K562 (cell line): ENCODE measurements at regions not wholly inside any gene's neighbourhood (a gene's known extent, or its start where the extent isn't known, plus 50 kb on each side); places are given as distances from the start of the nearest gene placed in this dataset.

ENCODE experiments used
- ATAC-seq: fragments of 200-7000 bp; cut with Tn5 transposase; 3 replicates; pipeline ENCODE4 v1.9.1; 2020; ENCODE audit warnings: moderate library complexity
- BruUV-seq: library from RNA; stranded (reverse); fragments of 400-500 nt; replicated peaks from 2 replicates; lab custom pipeline; 2021; lab: Mats Ljungman, UMichigan
- CTCF ChIA-PET: fragments of 300-600 bp; formaldehyde crosslinking; extraction: SDS; loops from one replicate; lab custom pipeline; 2021; ENCODE audit warnings: low intra/inter-chr PET ratio; lab: Yijun Ruan, JAX
- POLR2A ChIA-PET: fragments of 300-600, 350-650 bp; sonication (Branson Sonifier 250); formaldehyde crosslinking; extraction: SDS; loops from one replicate; lab custom pipeline; 2021; ENCODE audit warnings: antibody characterized with exemption, inconsistent platforms; lab: Yijun Ruan, JAX
- DNase-seq, 4 experiments: peaks; one replicate each; pipeline versions ENCODE4 v3.0.0 to v3.0.0-alpha.2; 2011 to 2018; ENCODE audit warnings: low spot score in 3 of 4, mixed read lengths in 3 of 4; ENCODE audit errors: extremely low read depth in 1 of 4
- FAIRE-seq: peaks from 2 replicates; lab custom pipeline; 2011; peaks lifted over from hg19 to GRCh38; lab: Jason Lieb, UNC
- H2AFZ ChIP-seq: 2 replicates; pipeline ENCODE4 v1.6.0; 2011; ENCODE audit warnings: low read depth, low read length, control low read depth, inconsistent platforms
- H3K27ac ChIP-seq: fragments of 200-600 bp; 3 replicates; pipeline ENCODE4 v1.8.0; 2011; ENCODE audit warnings: low read depth, mild to moderate bottlenecking, control low read depth, inconsistent platforms, low read length, moderate library complexity, mixed read lengths; ENCODE audit errors: extremely low read depth
- H3K27me3 ChIP-seq, 2 experiments: fragments of 300-600 bp in 1 of 2; 2 replicates in 1 of 2; 3 replicates in 1 of 2; pipeline versions ENCODE4 v1.6.0 to v1.8.0; 2011; ENCODE audit warnings: inconsistent platforms in 2 of 2, low read length in 2 of 2, mild to moderate bottlenecking in 1 of 2, mixed read lengths in 1 of 2, moderate library complexity in 1 of 2; ENCODE audit not compliant: control insufficient read depth in 2 of 2, insufficient read depth in 2 of 2
- H3K36me3 ChIP-seq: fragments of 300-600 bp; 3 replicates; pipeline ENCODE4 v1.8.0; 2011; ENCODE audit warnings: mild to moderate bottlenecking, low read length, inconsistent platforms; ENCODE audit not compliant: control insufficient read depth, insufficient read depth
- H3K4me1 ChIP-seq, 2 experiments: fragments of 200-600 bp in 1 of 2; replicated peaks in 1 of 2; 2 replicates in 1 of 2; 3 replicates in 1 of 2; pipeline versions ENCODE4 v1.5.1 to v1.8.0; 2011; ENCODE audit warnings: inconsistent platforms in 2 of 2, low read length in 2 of 2, mild to moderate bottlenecking in 1 of 2, mixed read lengths in 1 of 2, moderate library complexity in 1 of 2; ENCODE audit not compliant: control insufficient read depth in 2 of 2, insufficient read depth in 2 of 2
- H3K4me2 ChIP-seq: 2 replicates; pipeline ENCODE4 v1.6.1; 2011; ENCODE audit warnings: low read length, control low read depth, inconsistent platforms, mixed read lengths; ENCODE audit not compliant: insufficient read depth
- H3K4me3 ChIP-seq: fragments of 200-600 bp; sonication (generic), shearing (Covaris generic); 2 replicates; pipeline ENCODE4 v1.5.1; 2016; ENCODE audit warnings: control low read depth, inconsistent platforms
- H3K79me2 ChIP-seq: fragments of 200-600 bp; 3 replicates; pipeline ENCODE4 v1.8.0; 2011; ENCODE audit warnings: low read length, inconsistent platforms; ENCODE audit not compliant: control insufficient read depth, insufficient read depth
- H3K9ac ChIP-seq, 2 experiments: 2 replicates each; pipeline versions ENCODE4 v1.6.0 to v1.6.1; 2011; ENCODE audit warnings: low read depth in 2 of 2, low read length in 2 of 2, control low read depth in 1 of 2, inconsistent platforms in 1 of 2, mild to moderate bottlenecking in 1 of 2, mixed read lengths in 1 of 2; ENCODE audit not compliant: insufficient read depth in 1 of 2
- H3K9me1 ChIP-seq: one replicate; pipeline ENCODE4 v1.6.0; 2011; ENCODE audit warnings: inconsistent platforms, mild to moderate bottlenecking, low read length, moderate library complexity; ENCODE audit not compliant: control insufficient read depth, insufficient read depth
- H3K9me3 ChIP-seq: replicated peaks from 2 replicates; pipeline ENCODE4 v1.5.1; 2011; ENCODE audit warnings: low read depth, low read length, inconsistent platforms; ENCODE audit not compliant: control insufficient read depth, insufficient read depth
- H4K20me1 ChIP-seq: replicated peaks from 2 replicates; pipeline ENCODE4 v1.6.1; 2011; ENCODE audit warnings: low read length, inconsistent platforms, mixed read lengths; ENCODE audit not compliant: control insufficient read depth, insufficient read depth
- ADNP ChIP-seq: fragments of 200-800 bp; sonication (Bioruptor generic); IDR thresholded peaks from 2 replicates; pipeline ENCODE4 v1.6.1; 2016; ENCODE audit warnings: missing genetic modification characterization, missing compliant biosample characterization
- CXXC5 ChIP-seq: fragments of 250-450 bp; sonication (Bioruptor Pico); IDR thresholded peaks from 2 replicates; pipeline ENCODE4 v1.8.0; 2022; ENCODE audit warnings: inconsistent platforms, mild to moderate bottlenecking, moderate library complexity
- EHMT2 ChIP-seq: fragments of 450-650 bp; IDR thresholded peaks from 2 replicates; pipeline ENCODE4 v1.6.1; 2018; ENCODE audit warnings: antibody characterized with exemption
- KAT8 ChIP-seq: fragments of 450-650 bp; IDR thresholded peaks from 2 replicates; pipeline ENCODE4 v1.6.1; 2016; ENCODE audit warnings: low read depth, mild to moderate bottlenecking
- NCOA1 ChIP-seq: fragments of 450-650 bp; IDR thresholded peaks from 2 replicates; pipeline ENCODE4 v1.6.1; 2016; ENCODE audit warnings: low read depth
- RB1 ChIP-seq: fragments of 450-650 bp; IDR thresholded peaks from 2 replicates; pipeline ENCODE4 v1.6.1; 2017; ENCODE audit warnings: low read depth, mild to moderate bottlenecking
- SIX5 ChIP-seq, 2 experiments: IDR thresholded peaks; 2 replicates each; pipeline ENCODE4 v1.6.1; 2011; ENCODE audit warnings: low read length in 2 of 2, borderline replicate concordance in 1 of 2, low read depth in 1 of 2, mild to moderate bottlenecking in 1 of 2, moderate library complexity in 1 of 2; ENCODE audit not compliant: insufficient read depth in 1 of 2
- TCFL5 ChIP-seq: fragments of 250-450 bp; sonication (Bioruptor Pico); conservative IDR thresholded peaks from 2 replicates; pipeline ENCODE4 v1.6.1; 2021; ENCODE audit warnings: mild to moderate bottlenecking, moderate library complexity, matching md5 sums
- TEAD4 ChIP-seq, 2 experiments: sonication (generic) in 1 of 2; formaldehyde crosslinking in 1 of 2; IDR thresholded peaks; 2 replicates each; pipeline versions ENCODE4 v1.6.1 to v1.8.0; 2012 to 2022; ENCODE audit warnings: borderline replicate concordance in 1 of 2, inconsistent platforms in 1 of 2, low read length in 1 of 2, mild to moderate bottlenecking in 1 of 2, missing genetic modification reagents in 1 of 2
- TRIM24 ChIP-seq, 2 experiments: fragments of 450-650 bp; IDR thresholded peaks; 2 replicates each; pipeline ENCODE4 v1.6.1; 2016
- XRCC5 ChIP-seq: fragments of 200-400 bp; formaldehyde crosslinking; IDR thresholded peaks from 2 replicates; pipeline ENCODE4 v1.6.1; 2017; ENCODE audit warnings: low read depth, mild to moderate bottlenecking, low read length
- ZBTB8A ChIP-seq: fragments of 450-650 bp; IDR thresholded peaks from 2 replicates; pipeline ENCODE4 v1.6.1; 2018; ENCODE audit warnings: mild to moderate bottlenecking, moderate library complexity; ENCODE audit not compliant: partially characterized antibody
- ZNF133 ChIP-seq: fragments of 250-450 bp; sonication (Bioruptor Pico); IDR thresholded peaks from 2 replicates; pipeline ENCODE4 v1.4.0; 2020; ENCODE audit warnings: mild to moderate bottlenecking
- ZNF165 ChIP-seq: fragments of 250-450 bp; sonication (Bioruptor Pico); IDR thresholded peaks from 2 replicates; pipeline ENCODE4 v1.4.0; 2020; ENCODE audit warnings: borderline replicate concordance
- WGBS: fragments of 100-300 bp; shearing (Covaris generic); methylation state at CpG from one replicate; pipeline ENCODE4 v1.1.6; 2016; ENCODE audit warnings: low coverage, mixed read lengths; ENCODE audit not compliant: insufficient coverage; ENCODE audit errors: missing lambda C conversion rate; 5-methylcytosine and 5-hydroxymethylcytosine counted together
- in situ Hi-C: fragments of 300-500 bp; cut with MboI; formaldehyde crosslinking; loops from 4 replicates; pipeline ENCODE4 v1.15.0; 2018; ENCODE audit warnings: inconsistent platforms, mixed read lengths
- intact Hi-C: fragments of 100-400 bp; cut with micrococcal nuclease; formaldehyde crosslinking; loops from 2 replicates; pipeline ENCODE4 v1.14.2; 2022
- TF ChIP-seq, protein P1 (sequence below): fragments of 450-650 bp; IDR thresholded peaks from 2 replicates; pipeline ENCODE4 v1.7.0; 2016; ENCODE audit warnings: borderline replicate concordance
- TF ChIP-seq, protein P2 (sequence below): fragments of 250-450 bp; sonication (Bioruptor Pico); IDR thresholded peaks from 2 replicates; pipeline ENCODE4 v1.8.0; 2022; ENCODE audit warnings: moderate library complexity, mild to moderate bottlenecking, inconsistent platforms
- TF ChIP-seq, protein P3 (sequence below): fragments of 450-650 bp; conservative IDR thresholded peaks from 2 replicates; pipeline ENCODE4 v1.6.1; 2016; ENCODE audit warnings: missing genetic modification characterization, low read depth, mild to moderate bottlenecking, missing compliant biosample characterization, moderate library complexity
- TF ChIP-seq, protein P4 (sequence below): fragments of 450-650 bp; formaldehyde crosslinking; IDR thresholded peaks from 2 replicates; pipeline ENCODE4 v1.4.0; 2022; ENCODE audit warnings: missing genetic modification characterization

- H3K79me2 ChIP-seq: no peaks in the 10 kb centered on the region
- H3K27ac ChIP-seq: no peak overlapping the region
- no peaks in the 10 kb centered on the region; the same call in 1 of the 2 replicates for H4K20me1 ChIP-seq
- no peak overlapping the region for H3K4me3 ChIP-seq
- H3K36me3 ChIP-seq: no peaks in the 10 kb centered on the region
- no peak overlapping the region for H3K4me2 ChIP-seq
- H3K9me1 ChIP-seq: no peaks in the 10 kb centered on the region
- ATAC-seq: no peak
- WGBS: 0% methylated on average over 1 of the region's 1 CpG
- H3K27me3 ChIP-seq: no peaks in the 10 kb centered on the region; a peak in 1 of 5 replicates
- no peak for DNase-seq
- no peak overlapping the region for H2AFZ ChIP-seq
- H3K9ac ChIP-seq: no peak overlapping the region
- in situ Hi-C loops (no loop called here), intact Hi-C loops (loop anchor here (10.0 kb wide), 2 partner anchors 232 to 342 kb away; no protein-coding TSS in a partner anchor)
- no TSS peak for BruUV-seq
- no peaks in the 10 kb centered on the region for H3K9me3 ChIP-seq
- no peaks in the 10 kb centered on the region for H3K4me1 ChIP-seq
- CTCF ChIA-PET: no interaction called here
- POLR2A ChIA-PET: interaction anchor here (0.6 to 1.1 kb wide), 2 partner anchors 10 to 14 kb away, joined by 3 read pairs; no protein-coding TSS in a partner anchor
- FAIRE-seq: no peak
- TF ChIP-seq ZNF133 (CRISPR knock-in tag) (no peak), RB1 (no peak), EHMT2 (no peak), TCFL5 (no peak), ADNP (tag) (no peak), TEAD4 (IDR thresholded peaks at IDR 0.05; ENCODE audit: low read length) (no peak), TEAD4 (CRISPR knock-in tag; IDR thresholded peaks at IDR 0.05; ENCODE audit: borderline replicate concordance) (no peak), XRCC5 (no peak), ZBTB8A (no peak), SIX5 (IDR thresholded peaks at IDR 0.05; ENCODE audit: borderline replicate concordance in 1 of 2, insufficient read depth in 1 of 2, low read depth in 1 of 2, low read length in 2 of 2) (no peak), CXXC5 (no peak), KAT8 (no peak), ZNF165 (CRISPR knock-in tag) (no peak), NCOA1 (no peak), TRIM24 (IDR thresholded peaks at IDR 0.05) (no peak)
- TF ChIP-seq, protein P1, sequence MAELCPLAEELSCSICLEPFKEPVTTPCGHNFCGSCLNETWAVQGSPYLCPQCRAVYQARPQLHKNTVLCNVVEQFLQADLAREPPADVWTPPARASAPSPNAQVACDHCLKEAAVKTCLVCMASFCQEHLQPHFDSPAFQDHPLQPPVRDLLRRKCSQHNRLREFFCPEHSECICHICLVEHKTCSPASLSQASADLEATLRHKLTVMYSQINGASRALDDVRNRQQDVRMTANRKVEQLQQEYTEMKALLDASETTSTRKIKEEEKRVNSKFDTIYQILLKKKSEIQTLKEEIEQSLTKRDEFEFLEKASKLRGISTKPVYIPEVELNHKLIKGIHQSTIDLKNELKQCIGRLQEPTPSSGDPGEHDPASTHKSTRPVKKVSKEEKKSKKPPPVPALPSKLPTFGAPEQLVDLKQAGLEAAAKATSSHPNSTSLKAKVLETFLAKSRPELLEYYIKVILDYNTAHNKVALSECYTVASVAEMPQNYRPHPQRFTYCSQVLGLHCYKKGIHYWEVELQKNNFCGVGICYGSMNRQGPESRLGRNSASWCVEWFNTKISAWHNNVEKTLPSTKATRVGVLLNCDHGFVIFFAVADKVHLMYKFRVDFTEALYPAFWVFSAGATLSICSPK: no peak
- TF ChIP-seq, protein P2, sequence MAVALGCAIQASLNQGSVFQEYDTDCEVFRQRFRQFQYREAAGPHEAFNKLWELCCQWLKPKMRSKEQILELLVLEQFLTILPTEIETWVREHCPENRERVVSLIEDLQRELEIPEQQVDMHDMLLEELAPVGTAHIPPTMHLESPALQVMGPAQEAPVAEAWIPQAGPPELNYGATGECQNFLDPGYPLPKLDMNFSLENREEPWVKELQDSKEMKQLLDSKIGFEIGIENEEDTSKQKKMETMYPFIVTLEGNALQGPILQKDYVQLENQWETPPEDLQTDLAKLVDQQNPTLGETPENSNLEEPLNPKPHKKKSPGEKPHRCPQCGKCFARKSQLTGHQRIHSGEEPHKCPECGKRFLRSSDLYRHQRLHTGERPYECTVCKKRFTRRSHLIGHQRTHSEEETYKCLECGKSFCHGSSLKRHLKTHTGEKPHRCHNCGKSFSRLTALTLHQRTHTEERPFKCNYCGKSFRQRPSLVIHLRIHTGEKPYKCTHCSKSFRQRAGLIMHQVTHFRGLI (CRISPR knock-in tag): no peak
- TF ChIP-seq, protein P3, sequence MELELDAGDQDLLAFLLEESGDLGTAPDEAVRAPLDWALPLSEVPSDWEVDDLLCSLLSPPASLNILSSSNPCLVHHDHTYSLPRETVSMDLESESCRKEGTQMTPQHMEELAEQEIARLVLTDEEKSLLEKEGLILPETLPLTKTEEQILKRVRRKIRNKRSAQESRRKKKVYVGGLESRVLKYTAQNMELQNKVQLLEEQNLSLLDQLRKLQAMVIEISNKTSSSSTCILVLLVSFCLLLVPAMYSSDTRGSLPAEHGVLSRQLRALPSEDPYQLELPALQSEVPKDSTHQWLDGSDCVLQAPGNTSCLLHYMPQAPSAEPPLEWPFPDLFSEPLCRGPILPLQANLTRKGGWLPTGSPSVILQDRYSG (tag): no peak
- TF ChIP-seq, protein P4, sequence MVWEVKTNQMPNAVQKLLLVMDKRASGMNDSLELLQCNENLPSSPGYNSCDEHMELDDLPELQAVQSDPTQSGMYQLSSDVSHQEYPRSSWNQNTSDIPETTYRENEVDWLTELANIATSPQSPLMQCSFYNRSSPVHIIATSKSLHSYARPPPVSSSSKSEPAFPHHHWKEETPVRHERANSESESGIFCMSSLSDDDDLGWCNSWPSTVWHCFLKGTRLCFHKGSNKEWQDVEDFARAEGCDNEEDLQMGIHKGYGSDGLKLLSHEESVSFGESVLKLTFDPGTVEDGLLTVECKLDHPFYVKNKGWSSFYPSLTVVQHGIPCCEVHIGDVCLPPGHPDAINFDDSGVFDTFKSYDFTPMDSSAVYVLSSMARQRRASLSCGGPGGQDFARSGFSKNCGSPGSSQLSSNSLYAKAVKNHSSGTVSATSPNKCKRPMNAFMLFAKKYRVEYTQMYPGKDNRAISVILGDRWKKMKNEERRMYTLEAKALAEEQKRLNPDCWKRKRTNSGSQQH (CRISPR knock-in tag): no peak
Measured at GRCh38 chr1:37092937-37093336, 58.6 kb upstream of the GRIK3 start.
